ENCODE measurements at regions not wholly inside any gene's neighbourhood (a gene's known extent, or its start where the extent isn't known, plus 50 kb on each side); places are given as distances from the start of the nearest gene placed in this dataset.
"Not testable (repeated sequence)": the region's sequence is repeated elsewhere in the genome, so short reads cannot be mapped to it uniquely, and the experiment has no call there.

GRCh38 chr4:126740687-126741086 is 892.1 kb upstream of the INTU start:
- DNase-seq (ENCODE audit: low spot score), result no peak

- DNase-seq (ENCODE audit: low spot score), result no peak
Measured at GRCh38 chr4:126742048-126742447, 890.7 kb upstream of the INTU start.

GRCh38 chr4:126742885-126743284 is 889.9 kb upstream of the INTU start:
- DNase-seq (ENCODE audit: low spot score), result no peak

- DNase-seq (ENCODE audit: low spot score), result no peak
Measured at GRCh38 chr4:126748736-126749135, 884.0 kb upstream of the INTU start.

GRCh38 chr4:126750723-126751122 is 882.0 kb upstream of the INTU start:
- no peak for DNase-seq (ENCODE audit: low spot score)

- no peak for DNase-seq (ENCODE audit: low spot score)
Measured at GRCh38 chr4:126752126-126752525, 880.6 kb upstream of the INTU start.

- no peak for DNase-seq (ENCODE audit: low spot score)
Measured at GRCh38 chr4:126752702-126753101, 880.1 kb upstream of the INTU start.

GRCh38 chr4:126753592-126753991 is 879.2 kb upstream of the INTU start:
- DNase-seq (ENCODE audit: low spot score), result no peak

GRCh38 chr4:126755506-126755905 is 877.3 kb upstream of the INTU start:
- no peak for DNase-seq (ENCODE audit: low spot score)

- no peak for DNase-seq (ENCODE audit: low spot score)
Measured at GRCh38 chr4:126756050-126756829, 876.5 kb upstream of the INTU start.

GRCh38 chr4:126757219-126757618 is 875.5 kb upstream of the INTU start:
- no peak for DNase-seq (ENCODE audit: low spot score)

- DNase-seq (ENCODE audit: low spot score), result no peak
Measured at GRCh38 chr4:126758493-126758892, 874.3 kb upstream of the INTU start.

GRCh38 chr4:126761947-126762662 is 870.7 kb upstream of the INTU start:
- no peak for DNase-seq (ENCODE audit: low spot score)

GRCh38 chr4:126762663-126763247 is 870.0 kb upstream of the INTU start:
- DNase-seq (ENCODE audit: low spot score), result no peak

- no peak for DNase-seq (ENCODE audit: low spot score)
Measured at GRCh38 chr4:126766241-126766640, 866.5 kb upstream of the INTU start.

GRCh38 chr4:126768338-126768737 is 864.4 kb upstream of the INTU start:
- DNase-seq (ENCODE audit: low spot score), result no peak

- DNase-seq (ENCODE audit: low spot score), result not testable (repeated sequence)
Measured at GRCh38 chr4:126770811-126771553, 861.8 kb upstream of the INTU start.

GRCh38 chr4:126771618-126772017 is 861.1 kb upstream of the INTU start:
- not testable (repeated sequence) for DNase-seq (ENCODE audit: low spot score)

- DNase-seq (ENCODE audit: low spot score), result no peak
Measured at GRCh38 chr4:126772662-126773061, 860.1 kb upstream of the INTU start.

- no peak for DNase-seq (ENCODE audit: low spot score)
Measured at GRCh38 chr4:126775485-126776106, 857.2 kb upstream of the INTU start.

- DNase-seq (ENCODE audit: low spot score), result no peak
Measured at GRCh38 chr4:126776361-126776760, 856.4 kb upstream of the INTU start.

GRCh38 chr4:126777649-126778048 is 855.1 kb upstream of the INTU start:
- no peak for DNase-seq (ENCODE audit: low spot score)

Data from left forelimb (tissue), 1 donor.